Stimulated activated CD4-positive, alpha-beta T cell treated with anti-CD3 and anti-CD28 coated beads, Interleukin-15, amount 100 ng/mL, for 48 hours (primary cell): ENCODE measurements at regions not wholly inside any gene's neighbourhood (a gene's known extent, or its start where the extent isn't known, plus 50 kb on each side); places are given as distances from the start of the nearest gene placed in this dataset.

Experiments used
- DNase-seq, 2 donors: peaks; one replicate each; pipeline ENCODE4 v3.0.0-alpha.2; 2020; ENCODE audit warnings: low read depth in 2 of 2

DNA sequence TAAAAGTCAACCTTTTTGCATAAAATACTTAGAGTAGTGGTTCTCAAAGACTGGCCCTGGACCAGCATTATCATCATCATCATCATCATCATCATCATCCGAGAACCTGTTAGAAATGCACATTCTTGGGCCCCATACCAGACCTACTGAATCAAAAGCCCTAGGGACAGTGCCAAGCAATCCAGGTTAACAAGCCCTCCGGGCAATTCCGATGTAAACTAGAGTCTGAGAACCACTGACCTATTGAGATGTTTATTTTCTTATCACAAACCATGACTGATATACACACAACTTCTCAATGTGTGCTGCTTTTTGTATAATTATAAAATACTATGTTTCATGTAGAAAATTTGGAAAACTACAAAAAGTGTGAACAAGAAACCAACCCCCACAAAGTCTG is 133.4 kb upstream of the GATB start:
- DNase-seq: no peak

DNA sequence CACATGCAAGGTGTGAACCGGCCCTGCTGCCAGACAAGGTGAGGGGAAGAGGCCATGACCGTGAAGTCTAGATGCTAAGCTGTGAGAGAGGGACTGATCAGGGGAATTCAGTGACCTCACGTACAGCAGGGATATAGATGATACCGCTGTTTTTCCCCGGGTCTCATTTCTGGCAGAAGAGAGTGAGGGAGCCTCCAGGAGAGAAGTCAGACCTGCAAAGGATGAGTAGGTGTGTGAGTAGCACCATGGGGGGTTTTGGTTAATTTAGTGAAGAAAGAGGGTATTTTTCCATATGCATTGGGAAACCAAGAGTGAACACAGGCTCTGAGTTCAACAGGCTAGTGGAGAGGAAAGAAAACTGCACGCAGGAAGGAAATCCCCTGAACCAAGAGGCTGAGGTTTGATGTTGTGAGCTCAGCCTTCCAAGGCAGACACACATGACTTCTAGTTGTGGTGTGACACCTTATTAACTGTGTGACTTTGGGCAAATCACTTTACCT is 127.6 kb upstream of the GATB start:
- no peak for DNase-seq

DNA sequence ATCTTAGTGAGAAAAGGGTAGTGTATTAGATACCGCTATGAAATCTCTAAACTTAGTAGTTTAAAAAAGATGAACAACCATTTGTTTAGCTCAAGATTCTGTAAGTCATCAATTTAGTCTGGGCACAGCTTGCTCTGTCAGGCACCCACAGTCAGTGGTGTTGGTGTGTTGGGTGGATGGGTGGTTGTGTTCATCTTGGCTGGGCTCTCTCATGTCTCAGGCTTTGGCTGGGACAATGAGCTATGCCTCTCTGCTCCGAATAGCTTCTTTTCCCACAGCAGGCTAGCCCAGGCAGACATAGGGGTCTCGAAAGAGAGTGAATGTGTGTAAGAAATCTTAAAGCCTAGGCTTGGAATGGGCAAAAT is 127.0 kb upstream of the GATB start:
- DNase-seq: no peak

DNA sequence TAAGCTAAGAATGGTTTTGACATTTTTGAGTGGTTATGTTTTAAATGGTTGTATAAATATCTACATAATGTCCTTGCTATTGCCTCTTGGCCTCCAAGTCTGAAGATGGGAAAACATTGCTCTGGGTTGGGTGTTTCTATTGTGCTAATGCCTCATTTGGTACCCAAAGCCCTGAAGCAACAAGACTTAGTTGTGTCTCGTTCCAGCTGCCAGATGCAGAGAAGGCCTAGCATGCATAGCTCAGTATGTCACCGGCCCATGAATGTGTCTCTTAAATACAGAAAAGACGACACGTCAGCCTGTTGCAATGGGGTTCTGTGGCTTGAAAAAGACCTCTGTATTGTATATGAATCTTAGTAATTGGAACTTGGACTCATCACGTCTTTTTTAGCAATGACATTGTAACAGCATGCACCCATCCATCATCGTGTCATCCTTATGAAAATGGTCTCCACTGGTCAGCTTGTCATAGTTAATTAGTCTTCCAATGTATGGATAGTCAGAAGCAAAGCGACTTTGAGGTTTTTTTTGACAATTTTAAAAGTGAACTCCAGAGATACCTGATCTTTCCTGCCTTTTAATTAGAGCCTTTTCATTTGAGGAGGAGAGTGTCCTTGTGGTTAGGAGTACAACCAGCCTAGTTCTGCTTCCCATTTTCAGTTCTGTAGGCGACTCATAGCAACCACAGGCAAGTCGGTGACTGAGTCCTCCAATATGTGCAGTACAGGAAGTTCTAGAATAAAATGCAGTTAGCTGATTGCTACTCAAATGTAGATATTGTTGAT is 126.4 kb upstream of the GATB start:
- DNase-seq: no peak

DNA sequence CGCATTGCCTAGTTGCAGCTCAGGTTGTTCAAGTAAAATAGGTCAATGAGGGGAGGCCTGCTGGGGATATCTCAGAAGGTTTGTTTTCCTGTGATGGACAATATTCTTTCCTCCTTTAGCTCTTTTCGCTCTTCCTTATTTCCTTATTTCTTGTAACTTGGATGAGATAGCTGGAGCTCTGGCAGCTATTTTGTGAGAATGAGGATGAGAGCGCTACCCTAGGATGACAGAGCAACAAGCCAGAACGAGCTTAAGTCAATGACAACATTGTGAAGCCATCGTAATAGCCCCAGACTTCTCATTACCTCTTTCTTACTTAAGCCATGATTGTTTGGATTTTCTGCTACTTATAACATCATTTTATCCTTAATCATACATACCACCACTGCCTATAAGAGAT is 124.3 kb upstream of the GATB start:
- DNase-seq: no peak

DNA sequence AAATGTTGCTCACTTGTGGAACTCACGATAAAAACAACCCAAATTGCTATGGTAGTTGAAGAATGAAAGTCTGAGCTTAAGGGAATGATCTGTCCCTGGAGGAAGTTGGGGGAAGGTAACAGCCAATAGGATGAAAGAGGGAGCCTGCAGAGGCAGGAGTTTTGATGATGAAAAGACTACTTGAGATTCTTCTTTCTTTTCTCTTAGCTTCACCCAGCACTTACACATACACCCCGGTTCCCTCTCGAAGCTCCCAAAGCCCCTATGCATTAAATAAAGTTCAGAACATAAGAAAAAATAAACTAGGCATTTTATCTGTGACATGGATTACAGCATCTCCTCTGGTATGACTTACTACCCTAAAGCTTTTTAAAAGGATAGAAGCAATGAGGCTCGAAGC is 122.9 kb upstream of the GATB start:
- DNase-seq: no peak

DNA sequence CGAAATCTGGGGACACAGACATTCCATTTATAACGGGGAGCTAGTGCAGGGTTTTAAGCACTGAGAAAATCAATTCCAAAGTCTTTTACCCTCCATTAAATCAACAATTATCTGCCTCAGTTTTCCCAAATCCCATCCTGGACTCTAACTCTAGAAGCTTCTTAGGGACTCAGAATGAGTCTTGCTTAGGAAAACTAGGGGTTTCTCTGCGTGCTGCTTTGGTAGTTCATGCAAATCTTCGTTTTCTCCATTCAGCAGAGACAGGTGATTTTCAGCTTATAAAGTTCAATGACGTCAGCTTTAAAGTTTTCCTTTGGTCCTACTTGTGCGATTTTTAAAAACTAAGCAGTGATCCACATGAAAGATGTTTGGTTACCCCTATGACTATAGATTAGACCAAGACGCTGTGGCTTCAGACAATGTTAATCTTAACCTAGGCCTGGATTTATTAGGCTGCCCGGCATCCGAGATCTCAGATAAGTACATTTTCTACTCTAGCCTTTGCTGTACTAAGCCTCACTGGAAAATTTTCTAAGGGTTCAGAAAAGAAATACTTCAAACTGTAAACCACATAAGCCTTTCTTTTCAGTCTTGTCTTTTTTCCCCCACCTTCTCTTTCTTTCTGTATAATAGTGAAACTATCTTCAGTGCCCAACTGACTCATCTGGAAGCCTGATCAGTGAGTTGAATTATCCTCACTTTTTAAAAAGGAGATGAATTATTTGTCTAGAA is 121.4 kb upstream of the GATB start:
- no peak for DNase-seq

DNA sequence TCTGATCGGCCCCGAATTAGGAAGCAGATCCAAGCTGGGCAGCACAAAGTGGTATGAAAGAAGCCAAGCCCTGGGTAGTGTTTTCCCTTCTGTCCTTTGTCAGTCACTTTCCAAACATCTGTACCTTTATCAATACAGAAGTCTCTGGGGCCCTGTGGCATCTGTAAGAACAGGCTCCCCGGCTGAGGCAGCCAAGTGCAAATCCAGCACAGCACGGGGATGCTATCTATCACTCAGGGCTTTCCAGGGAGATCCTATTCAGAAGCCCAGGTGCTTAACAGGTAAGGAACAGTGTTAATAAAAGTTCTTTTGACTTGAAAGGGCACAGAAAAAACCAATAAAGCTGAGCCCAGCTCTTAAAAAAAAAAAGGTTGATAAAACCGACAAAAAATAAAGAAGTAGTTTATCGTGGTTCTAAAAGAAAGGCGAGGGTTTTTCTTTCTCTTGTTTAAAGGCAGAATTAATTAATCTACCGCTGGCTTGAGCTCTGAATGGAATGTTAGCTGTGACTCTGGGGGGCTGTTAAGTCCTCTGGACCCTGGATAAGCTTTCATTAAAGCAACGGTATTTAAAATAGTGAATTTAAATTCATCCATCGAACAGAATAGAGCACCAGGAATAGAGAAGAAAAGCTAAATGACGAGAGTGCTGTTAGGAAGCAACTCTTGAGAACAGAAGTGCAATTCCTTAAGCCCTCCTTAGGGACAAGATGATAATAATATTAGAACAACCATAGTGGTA is 119.1 kb upstream of the GATB start:
- no peak for DNase-seq

DNA sequence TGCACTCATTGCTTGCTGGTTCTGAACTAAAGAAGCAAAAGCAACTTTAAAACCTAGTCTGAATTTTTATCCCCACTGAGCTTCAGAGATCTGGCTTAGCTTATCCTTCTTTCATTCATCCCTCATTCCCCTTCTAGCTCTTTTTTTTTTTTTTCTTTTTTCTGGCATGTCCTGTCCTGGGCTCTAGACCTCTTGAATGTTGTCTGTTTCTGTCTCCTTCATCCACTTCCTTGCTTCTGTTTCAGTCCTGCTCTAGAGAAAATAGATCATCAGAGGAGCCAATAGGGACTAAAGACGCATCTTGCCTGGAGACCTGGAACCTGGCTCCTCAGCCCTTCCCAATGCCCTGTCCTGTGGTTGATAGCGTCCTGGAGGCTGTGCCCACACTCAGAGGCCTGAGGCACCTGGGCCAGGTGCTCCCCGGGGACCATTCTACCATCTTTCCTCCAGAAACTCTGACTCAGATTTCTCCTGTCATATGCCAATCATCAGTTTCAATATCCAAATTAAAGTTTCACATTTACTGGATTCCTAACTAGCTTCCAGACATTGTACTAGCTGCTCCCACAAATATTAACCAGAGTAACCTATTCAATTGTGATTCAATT is 115.7 kb upstream of the GATB start:
- no peak for DNase-seq

DNA sequence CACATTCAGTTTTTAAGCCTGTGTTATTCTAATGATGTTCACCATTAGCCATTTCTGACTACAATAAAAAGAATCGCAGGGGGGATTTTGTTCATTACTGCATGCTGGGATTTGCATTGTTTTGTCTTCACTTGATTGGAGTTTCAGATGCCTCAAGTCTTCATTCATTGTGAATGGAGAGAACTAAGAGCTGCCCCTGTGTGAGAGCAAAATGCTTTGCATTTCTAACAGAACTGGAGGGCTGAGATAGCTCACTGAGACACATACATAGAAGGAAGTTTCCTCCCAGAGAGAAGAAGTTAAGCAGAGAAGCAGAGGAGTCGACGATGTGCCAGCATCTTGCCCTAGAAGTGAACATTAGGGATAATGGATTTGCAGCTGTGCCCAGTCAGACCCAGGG is 113.5 kb upstream of the GATB start:
- DNase-seq: no peak

DNA sequence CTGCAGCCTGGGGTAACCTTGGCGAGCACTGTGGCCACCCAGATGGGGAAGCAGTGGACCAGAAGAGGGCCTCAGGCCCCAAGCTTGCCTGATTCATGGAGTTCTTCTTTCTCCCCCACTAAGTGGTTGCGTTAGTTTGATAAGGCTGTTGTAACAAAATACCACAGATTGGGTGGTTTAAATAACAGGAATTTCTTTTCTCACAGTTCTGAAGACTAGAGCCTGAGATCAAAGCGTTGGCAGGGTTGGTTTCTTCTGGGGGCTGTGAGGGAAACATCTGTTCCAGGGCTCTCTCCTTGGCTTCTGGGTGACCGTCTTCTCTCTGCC is 105.7 kb upstream of the GATB start:
- no peak for DNase-seq

DNA sequence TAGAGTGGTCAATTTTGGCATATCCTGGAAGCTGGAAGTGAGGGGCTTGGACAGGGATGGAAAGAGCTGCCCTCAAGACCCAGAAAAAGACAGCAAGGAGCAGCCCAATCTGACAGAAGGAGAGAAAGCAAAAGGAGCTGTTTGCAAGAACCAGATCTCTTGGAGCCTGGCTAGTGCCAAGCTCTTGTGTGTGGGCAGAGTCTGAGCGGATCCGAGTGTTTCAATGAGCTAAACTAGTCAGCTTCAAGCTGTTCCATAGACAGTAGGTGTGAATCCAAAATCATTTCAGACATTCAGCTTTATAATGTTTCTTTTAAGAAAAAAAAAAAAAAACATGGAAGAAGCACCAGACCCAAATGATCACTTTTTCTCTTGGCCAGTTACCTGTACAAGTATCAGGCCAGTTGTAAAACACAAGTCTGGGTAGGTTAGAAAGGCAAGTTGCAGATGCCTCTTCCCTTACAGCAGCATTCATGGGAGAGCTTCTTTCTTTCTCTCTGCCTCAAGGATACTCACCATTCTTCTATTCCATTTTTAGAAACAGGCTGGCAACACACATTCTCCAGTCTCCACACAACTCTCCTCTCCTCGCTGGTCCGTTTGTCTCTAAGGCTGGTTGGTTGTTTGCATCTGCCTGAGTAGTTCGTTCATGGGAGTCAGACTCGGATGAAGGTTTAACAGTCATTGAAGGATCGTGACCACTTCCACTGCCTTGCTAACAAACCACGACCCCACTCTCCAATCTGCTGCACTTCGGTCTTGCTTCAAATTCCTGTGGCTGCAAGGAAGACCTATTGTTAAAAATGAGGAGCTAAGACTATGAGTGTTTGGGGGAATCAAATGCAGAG is 105.2 kb upstream of the GATB start:
- DNase-seq: no peak

DNA sequence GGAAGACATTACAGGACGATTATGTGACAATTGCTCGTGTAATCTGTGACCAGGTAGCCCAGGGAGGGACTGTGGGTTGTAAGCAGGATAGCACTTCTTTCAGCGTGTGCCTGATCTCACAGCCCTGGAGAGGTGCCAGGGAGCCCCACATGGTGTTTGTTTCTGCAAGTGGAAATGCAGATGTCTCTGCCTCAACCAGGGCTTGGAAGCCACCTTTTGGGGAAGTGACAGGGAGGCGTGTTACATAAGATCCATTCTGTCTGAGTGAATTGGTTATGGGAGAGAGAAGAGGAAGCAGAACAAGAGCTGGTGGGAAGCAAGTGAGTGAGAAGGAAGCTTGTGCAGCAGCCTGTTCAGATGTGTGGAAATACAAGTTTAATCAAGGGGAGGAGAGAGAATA is 104.5 kb upstream of the GATB start:
- no peak for DNase-seq

DNA sequence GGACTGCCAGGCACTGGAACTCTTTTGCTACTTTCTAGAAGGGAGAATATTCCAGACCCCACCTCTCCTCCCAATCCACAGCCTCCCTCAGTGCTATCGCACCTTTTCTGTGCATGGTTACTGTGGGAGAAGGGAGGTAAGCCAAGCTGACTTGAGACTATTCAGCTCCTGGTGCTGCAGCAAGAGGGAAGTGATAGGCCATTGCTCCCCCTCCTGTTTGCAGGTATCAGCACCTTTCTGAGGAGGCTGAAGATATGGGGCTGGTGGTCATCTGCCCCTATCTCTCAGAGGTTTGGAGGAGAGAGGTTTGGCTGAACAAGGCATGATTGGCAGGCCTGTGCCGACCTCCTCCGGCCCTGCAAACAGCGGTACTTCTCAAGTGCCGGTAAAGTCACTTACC is 103.3 kb upstream of the GATB start:
- no peak for DNase-seq

DNA sequence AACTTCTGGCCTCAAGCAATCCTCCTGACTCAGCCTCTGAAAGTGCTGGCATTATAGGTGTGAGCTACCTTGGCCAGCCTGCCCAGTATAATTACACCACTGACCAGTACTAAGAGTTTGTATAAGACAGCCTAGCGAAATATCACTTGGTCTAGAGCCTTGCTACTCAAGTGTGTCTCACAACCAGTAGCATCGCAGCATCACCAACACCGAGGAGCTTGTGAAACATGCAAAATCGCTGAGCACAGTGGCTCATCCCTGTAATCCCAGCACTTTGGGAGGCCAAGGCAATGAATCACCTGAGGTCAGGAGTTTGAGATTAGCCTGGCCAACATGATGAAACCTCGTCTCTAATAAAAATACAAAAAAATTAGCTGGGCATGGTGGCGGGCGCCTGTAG is 102.0 kb upstream of the GATB start:
- no peak for DNase-seq

DNA sequence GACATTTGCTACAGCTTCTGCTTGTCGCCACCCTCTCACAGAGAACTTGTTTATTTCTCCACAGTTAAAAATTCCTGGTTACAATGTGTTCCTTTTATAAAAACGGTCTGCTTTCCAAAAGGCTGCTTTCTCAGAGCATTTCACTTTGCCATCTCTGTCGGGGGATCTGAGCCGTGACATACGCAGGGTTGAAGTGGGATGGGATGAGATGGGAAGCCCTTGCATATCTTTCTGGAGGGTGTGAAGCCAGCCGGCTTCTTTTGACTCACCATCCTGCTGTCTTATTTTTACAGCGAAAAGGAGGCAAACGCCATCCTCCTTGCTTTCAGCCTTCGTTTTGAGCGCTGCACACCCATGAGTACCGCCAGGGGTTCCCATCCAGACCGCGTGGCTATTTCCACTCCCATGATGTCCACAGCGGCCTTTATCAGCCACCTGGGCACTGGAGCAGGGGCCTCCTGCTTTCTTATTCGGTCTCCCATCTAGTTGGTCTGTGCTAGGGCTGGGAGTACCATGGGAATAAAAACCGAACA is 99.8 kb upstream of the GATB start:
- no peak for DNase-seq

DNA sequence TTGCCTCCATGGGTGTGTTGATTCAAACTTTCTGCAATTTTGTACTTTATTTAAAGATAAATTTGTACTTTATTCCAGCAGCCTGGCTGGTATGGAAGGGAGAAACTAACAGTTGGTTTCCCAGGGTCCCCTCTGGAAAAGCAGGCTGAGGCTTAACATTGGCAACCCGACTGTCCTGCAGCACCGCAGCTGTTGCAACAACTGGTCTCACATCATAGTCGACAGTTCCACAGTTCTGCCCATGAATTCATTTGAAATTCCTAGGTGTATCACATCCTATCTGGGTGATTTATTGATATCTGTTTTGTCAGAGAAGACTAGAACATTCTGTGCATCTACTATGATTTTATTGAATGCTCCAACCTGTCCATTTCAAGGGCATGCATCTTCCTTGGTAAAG is 98.8 kb upstream of the GATB start:
- no peak for DNase-seq

DNA sequence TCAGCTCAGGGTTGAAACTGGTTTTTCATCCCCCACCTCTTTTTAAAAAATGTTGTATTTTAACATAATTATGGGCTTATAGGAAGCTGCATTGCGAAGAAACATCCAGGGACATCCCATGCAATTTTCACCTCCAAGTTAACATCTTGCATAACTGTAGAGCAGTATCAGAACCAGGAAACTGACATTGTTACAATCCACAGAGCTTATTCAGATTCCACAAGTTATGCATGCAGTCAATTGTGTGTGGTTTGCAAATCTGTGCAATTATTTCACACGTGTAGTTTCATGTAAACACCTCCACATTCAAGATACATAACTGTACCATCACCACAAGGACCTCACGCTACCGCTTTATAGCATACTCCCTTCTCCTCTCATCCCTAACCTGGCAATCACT is 97.5 kb upstream of the GATB start:
- DNase-seq: no peak

DNA sequence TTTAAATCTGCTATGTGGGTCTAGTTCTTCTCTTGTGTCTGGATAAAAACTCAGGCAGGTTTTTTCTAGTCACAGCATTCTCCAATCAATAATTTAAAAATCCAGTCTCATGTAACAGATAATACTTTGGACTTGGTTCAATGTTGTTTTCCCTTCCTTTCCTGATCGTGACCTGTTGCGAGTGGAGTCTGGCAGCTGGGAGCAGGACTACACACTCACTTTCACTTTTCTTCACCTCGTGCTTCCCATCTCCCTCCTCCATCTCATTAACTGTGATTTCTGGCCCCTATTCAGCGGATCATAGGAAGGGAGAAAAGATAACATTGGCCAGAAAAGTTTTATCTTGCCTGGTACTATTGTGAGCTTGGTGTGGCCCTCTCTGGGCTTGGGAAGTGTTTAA is 96.6 kb upstream of the GATB start:
- no peak for DNase-seq

DNA sequence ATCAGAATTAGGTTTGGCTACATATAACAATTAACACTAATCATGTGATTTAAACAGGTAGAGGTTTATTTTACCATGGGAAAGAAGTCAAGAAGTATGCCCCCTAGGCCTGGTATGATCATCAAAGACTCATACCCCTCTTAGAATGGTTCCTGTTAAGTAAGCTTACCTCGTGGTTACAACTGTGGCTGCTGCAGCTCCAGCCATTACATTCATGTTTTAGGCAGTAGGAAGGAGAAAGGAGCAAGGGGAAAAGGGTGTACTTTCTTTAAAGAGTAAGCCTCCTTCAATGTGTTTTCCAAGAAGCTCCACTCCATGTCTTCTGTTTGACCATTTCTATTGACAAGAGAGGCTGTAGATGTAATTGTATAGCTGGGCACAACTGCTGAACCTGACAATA is 94.9 kb upstream of the GATB start:
- DNase-seq: no peak

DNA sequence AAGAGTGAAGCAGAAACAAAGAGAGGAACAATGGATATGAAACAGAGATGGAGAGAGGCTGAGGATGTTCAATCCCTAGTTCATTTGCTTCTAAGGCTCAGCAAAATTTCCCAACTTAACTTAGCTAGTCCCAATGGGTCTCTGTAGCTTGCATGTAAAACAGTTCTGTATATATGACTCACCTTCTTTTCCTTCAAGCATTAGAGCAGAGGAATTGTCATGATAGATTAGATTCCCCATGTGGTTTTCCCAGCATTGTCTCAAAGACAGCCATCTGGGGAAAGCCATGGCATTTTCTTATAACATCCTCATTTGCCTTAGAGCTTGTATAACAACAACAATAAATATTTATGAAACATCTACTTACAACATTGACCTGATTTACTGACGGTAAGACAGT is 93.9 kb upstream of the GATB start:
- DNase-seq: no peak
